Activated naive CD4-positive, alpha-beta T cell treated with anti-CD3 and anti-CD28 coated beads, Interleukin-2, amount 10 ng/mL, durations not matched to agents 7 days and 5 days (primary cell): ENCODE measurements at regions not wholly inside any gene's neighbourhood (a gene's known extent, or its start where the extent isn't known, plus 50 kb on each side); places are given as distances from the start of the nearest gene placed in this dataset.

ENCODE experiments used
- CTCF ChIA-PET: fragments of 350-600 bp; sonication (Branson Sonifier 250); formaldehyde crosslinking; loops from one replicate; lab custom pipeline; 2021; ENCODE audit warnings: antibody characterized with exemption; lab: Charles Lee
- DNase-seq: peaks from one replicate; pipeline ENCODE4 v3.0.0-alpha.2; 2020
- H3K27ac Mint-ChIP-seq: one replicate; pipeline ENCODE4 v1.8.0; 2021; ENCODE audit warnings: mild to moderate bottlenecking, moderate library complexity, mixed read lengths
- H3K27me3 Mint-ChIP-seq: one replicate; pipeline ENCODE4 v1.8.0; 2021; ENCODE audit warnings: mild to moderate bottlenecking, mixed read lengths
- H3K36me3 Mint-ChIP-seq: one replicate; pipeline ENCODE4 v1.8.0; 2021; ENCODE audit warnings: mixed read lengths
- H3K4me1 Mint-ChIP-seq: one replicate; pipeline ENCODE4 v1.8.0; 2021; ENCODE audit warnings: mixed read lengths
- H3K4me3 Mint-ChIP-seq: one replicate; pipeline ENCODE4 v1.8.0; 2021; ENCODE audit warnings: mild to moderate bottlenecking, moderate library complexity, mixed read lengths
- H3K9me3 Mint-ChIP-seq: one replicate; pipeline ENCODE4 v1.8.0; 2021; ENCODE audit warnings: mixed read lengths

GRCh38 chr10:78643513-78643912 lies 425.3 kb upstream of the ZMIZ1 start:
- Mint-ChIP-seq H3K27me3 (peaks cover 10% of the 10 kb centered on the region), H3K4me3 (no peak overlapping the region), H3K4me1 (no peaks in the 10 kb centered on the region), H3K9me3 (no peaks in the 10 kb centered on the region), H3K27ac (no peak overlapping the region), H3K36me3 (no peaks in the 10 kb centered on the region)
- CTCF ChIA-PET, result no interaction called here
- DNase-seq, result no peak

GRCh38 chr10:78644550-78644949 lies 424.2 kb upstream of the ZMIZ1 start:
- no peaks in the 10 kb centered on the region for H3K36me3 Mint-ChIP-seq
- DNase-seq, result no peak
- CTCF ChIA-PET, result no interaction called here
- peaks cover 10% of the 10 kb centered on the region for H3K27me3 Mint-ChIP-seq
- no peak overlapping the region for H3K27ac Mint-ChIP-seq
- H3K9me3 Mint-ChIP-seq, result no peaks in the 10 kb centered on the region
- H3K4me3 Mint-ChIP-seq, result no peak overlapping the region
- no peaks in the 10 kb centered on the region for H3K4me1 Mint-ChIP-seq

DNA sequence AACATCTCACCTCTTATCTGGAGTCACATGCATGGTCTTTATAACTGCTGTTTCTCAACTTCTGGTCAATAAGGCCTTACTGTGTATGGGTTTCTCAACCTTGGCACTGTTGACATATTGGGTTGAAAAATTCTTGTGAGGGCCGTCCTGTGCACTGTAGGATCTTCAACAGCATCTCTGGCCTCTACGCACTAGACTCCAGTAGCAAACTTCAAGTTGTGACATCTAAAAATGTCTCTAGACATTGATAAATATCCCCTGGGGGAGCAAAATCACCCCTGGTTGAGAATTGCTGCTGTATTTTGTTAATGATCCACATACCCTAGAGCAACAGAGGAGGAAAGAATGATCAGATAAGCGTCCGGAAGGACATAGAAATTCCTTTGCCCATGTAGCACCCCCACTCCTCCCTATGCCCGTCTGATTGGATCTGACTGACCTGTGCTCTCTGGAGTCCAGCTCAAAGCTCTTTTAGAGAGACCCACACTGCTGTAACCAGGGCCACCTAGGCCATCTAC lies 423.5 kb upstream of the ZMIZ1 start:
- no peak overlapping the region for H3K27ac Mint-ChIP-seq
- H3K9me3 Mint-ChIP-seq, result no peaks in the 10 kb centered on the region
- CTCF ChIA-PET, result no interaction called here
- H3K4me1 Mint-ChIP-seq, result no peaks in the 10 kb centered on the region
- peaks cover 13% of the 10 kb centered on the region for H3K27me3 Mint-ChIP-seq
- H3K4me3 Mint-ChIP-seq, result no peak overlapping the region
- H3K36me3 Mint-ChIP-seq, result no peaks in the 10 kb centered on the region
- no peak for DNase-seq

DNA sequence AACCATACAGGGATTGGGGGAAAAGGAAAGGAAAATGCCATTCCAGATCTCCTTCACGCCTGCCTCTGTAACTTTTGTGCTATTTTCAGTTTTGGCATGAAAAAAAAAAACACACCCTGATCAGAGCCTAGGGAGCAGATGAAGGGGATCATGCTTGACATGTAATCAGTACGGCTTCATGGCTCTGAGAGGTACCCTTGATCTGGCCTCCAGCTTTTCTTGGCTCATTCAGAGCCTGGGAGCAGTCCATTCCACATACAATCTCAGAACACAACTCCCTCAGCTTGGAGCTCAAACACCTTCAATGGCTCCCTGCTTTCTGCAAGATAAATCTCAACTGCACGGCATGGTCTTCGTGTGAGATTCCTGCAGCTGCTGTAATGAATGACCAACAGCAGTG lies 422.8 kb upstream of the ZMIZ1 start:
- no peaks in the 10 kb centered on the region for H3K36me3 Mint-ChIP-seq
- H3K27ac Mint-ChIP-seq, result no peak overlapping the region
- no peak for DNase-seq
- H3K4me1 Mint-ChIP-seq, result no peaks in the 10 kb centered on the region
- no peaks in the 10 kb centered on the region for H3K9me3 Mint-ChIP-seq
- CTCF ChIA-PET, result no interaction called here
- no peak overlapping the region for H3K4me3 Mint-ChIP-seq
- peaks cover 13% of the 10 kb centered on the region for H3K27me3 Mint-ChIP-seq

DNA sequence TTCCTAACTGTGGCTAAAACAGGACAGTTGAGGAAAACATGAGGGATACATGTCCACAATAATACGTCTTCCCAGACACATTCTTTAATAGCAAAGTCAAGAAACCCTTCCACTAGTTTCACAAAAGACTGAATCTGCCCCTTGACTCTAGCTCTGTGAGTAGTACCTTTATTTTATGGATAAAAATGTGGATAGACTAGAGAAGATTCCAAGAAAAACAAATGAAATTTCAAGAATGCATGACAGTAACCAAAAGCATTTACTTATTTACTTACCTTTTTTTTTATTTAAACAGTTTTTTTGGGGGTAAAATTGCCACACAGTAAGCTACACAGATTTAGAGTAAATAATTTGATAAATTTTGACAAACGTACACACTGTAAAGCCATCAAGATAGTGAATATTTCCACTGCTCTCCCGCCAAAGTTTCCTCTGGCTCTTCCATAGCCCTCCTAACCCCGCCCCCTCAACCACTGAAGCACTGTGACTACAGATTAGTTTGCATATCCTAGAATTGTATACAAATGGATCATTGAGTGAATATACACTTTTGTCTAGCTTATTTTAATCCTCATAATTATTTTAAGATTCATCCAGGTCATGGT lies 420.4 kb upstream of the ZMIZ1 start:
- no peaks in the 10 kb centered on the region for H3K4me1 Mint-ChIP-seq
- CTCF ChIA-PET, result no interaction called here
- no peak overlapping the region for H3K4me3 Mint-ChIP-seq
- no peaks in the 10 kb centered on the region for H3K36me3 Mint-ChIP-seq
- H3K9me3 Mint-ChIP-seq, result no peaks in the 10 kb centered on the region
- H3K27ac Mint-ChIP-seq, result no peak overlapping the region
- H3K27me3 Mint-ChIP-seq, result peaks cover 9% of the 10 kb centered on the region
- no peak for DNase-seq

- H3K4me1 Mint-ChIP-seq, result no peaks in the 10 kb centered on the region
- CTCF ChIA-PET, result no interaction called here
- H3K27ac Mint-ChIP-seq, result no peak overlapping the region
- H3K4me3 Mint-ChIP-seq, result no peak overlapping the region
- no peaks in the 10 kb centered on the region for H3K36me3 Mint-ChIP-seq
- no peaks in the 10 kb centered on the region for H3K9me3 Mint-ChIP-seq
- no peak for DNase-seq
- H3K27me3 Mint-ChIP-seq, result peaks cover 18% of the 10 kb centered on the region
Measured at GRCh38 chr10:78649429-78649828, 419.3 kb upstream of the ZMIZ1 start.

- H3K9me3 Mint-ChIP-seq, result no peaks in the 10 kb centered on the region
- H3K36me3 Mint-ChIP-seq, result no peaks in the 10 kb centered on the region
- no peak overlapping the region for H3K27ac Mint-ChIP-seq
- no peaks in the 10 kb centered on the region for H3K4me1 Mint-ChIP-seq
- no peak for DNase-seq
- H3K27me3 Mint-ChIP-seq, result peaks cover 20% of the 10 kb centered on the region
- no peak overlapping the region for H3K4me3 Mint-ChIP-seq
- CTCF ChIA-PET, result no interaction called here
Measured at GRCh38 chr10:78650122-78650521, 418.6 kb upstream of the ZMIZ1 start.

GRCh38 chr10:78651287-78651686 lies 417.5 kb upstream of the ZMIZ1 start:
- H3K9me3 Mint-ChIP-seq, result no peaks in the 10 kb centered on the region
- no peaks in the 10 kb centered on the region for H3K4me1 Mint-ChIP-seq
- H3K4me3 Mint-ChIP-seq, result no peak overlapping the region
- H3K36me3 Mint-ChIP-seq, result no peaks in the 10 kb centered on the region
- H3K27ac Mint-ChIP-seq, result no peak overlapping the region
- CTCF ChIA-PET, result no interaction called here
- H3K27me3 Mint-ChIP-seq, result peaks cover 20% of the 10 kb centered on the region
- no peak for DNase-seq

- Mint-ChIP-seq H3K36me3 (no peaks in the 10 kb centered on the region), H3K27ac (no peak overlapping the region), H3K9me3 (no peaks in the 10 kb centered on the region), H3K4me3 (no peak overlapping the region), H3K27me3 (peaks cover 17% of the 10 kb centered on the region), H3K4me1 (no peaks in the 10 kb centered on the region)
- no peak for DNase-seq
- CTCF ChIA-PET, result no interaction called here
Measured at GRCh38 chr10:78653555-78653954, 415.2 kb upstream of the ZMIZ1 start.

DNA sequence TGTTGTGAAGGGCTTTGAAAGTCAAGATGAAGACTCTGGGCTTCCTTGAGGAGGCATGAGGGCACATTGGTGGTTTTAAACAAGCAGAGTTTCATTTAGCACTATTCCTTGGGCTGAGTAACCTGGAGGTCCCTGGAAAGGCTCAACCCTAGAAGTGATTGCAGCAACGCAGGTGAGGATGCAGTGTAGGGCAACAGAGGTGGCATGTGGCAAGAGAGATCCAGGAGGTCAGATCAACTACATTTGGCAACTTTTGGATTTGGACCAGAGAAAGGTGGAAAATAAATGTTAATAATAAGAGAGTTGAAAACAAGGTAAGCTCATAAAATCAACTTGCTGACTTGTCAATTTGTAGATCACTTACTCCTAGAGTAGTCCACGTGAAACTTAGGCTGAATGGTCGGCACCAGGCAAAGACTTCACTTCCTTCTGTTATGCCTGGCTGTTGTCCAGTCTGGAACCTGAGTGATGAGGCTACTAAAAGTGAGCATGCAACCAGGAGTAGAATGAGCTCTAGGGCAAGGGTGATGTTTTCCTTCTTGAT lies 414.6 kb upstream of the ZMIZ1 start:
- DNase-seq, result no peak
- CTCF ChIA-PET, result interaction anchor here (1.0 kb wide), 1 partner anchor 541 kb away, joined by 3 read pairs; no protein-coding TSS in a partner anchor
- H3K27ac Mint-ChIP-seq, result no peak overlapping the region
- H3K4me1 Mint-ChIP-seq, result no peaks in the 10 kb centered on the region
- peaks cover 19% of the 10 kb centered on the region for H3K27me3 Mint-ChIP-seq
- H3K36me3 Mint-ChIP-seq, result no peaks in the 10 kb centered on the region
- no peak overlapping the region for H3K4me3 Mint-ChIP-seq
- no peaks in the 10 kb centered on the region for H3K9me3 Mint-ChIP-seq

GRCh38 chr10:78655979-78656378 lies 412.8 kb upstream of the ZMIZ1 start:
- H3K4me3 Mint-ChIP-seq, result no peak overlapping the region
- no peak overlapping the region for H3K27ac Mint-ChIP-seq
- H3K36me3 Mint-ChIP-seq, result no peaks in the 10 kb centered on the region
- no peaks in the 10 kb centered on the region for H3K9me3 Mint-ChIP-seq
- H3K27me3 Mint-ChIP-seq, result peaks cover 16% of the 10 kb centered on the region
- H3K4me1 Mint-ChIP-seq, result no peaks in the 10 kb centered on the region
- CTCF ChIA-PET, result interaction anchor here (1.3 to 4.4 kb wide), 3 partner anchors 9 to 608 kb away, joined by 4 to 33 read pairs (median 4); no protein-coding TSS in a partner anchor
- DNase-seq, result no peak

DNA sequence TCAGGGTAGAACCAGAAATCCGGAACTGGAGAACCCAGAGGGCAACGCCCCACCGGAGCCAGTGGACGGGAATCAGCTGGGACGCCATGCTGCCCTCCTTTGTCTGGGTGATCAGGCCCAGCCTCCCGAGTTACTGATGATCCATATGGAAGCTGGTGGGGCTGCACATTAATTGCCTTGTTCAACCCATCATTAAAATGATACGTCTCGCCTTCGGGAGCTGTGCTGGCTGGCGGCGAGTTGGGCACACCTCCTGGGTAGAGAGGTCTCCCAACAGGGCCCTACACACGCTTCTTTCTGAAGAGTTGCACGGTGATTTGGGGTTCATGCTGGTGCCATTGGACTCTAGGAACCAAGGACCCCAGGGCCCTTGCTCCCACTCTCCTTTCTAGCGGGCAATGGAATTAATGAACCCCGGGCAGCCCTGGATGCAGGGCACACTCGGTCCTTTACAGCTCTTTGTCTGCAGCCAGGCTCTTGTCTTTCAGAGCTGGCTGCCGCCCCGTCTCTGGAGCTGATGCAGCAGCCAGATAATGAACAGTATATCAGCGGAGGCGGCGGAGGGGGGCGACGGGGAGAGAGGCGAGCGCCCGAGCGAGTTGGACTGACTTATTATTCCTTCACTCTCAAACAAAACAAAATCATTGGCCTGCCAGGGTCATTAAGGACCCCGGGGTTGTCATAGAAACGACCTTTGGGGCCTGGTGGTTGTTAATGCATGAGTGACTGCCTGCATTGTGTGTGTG lies 412.2 kb upstream of the ZMIZ1 start:
- Mint-ChIP-seq H3K27me3 (peaks cover 16% of the 10 kb centered on the region), H3K4me3 (no peak overlapping the region), H3K4me1 (no peaks in the 10 kb centered on the region), H3K9me3 (no peaks in the 10 kb centered on the region), H3K36me3 (no peaks in the 10 kb centered on the region), H3K27ac (no peak overlapping the region)
- CTCF ChIA-PET, result interaction anchor here (0.7 to 4.4 kb wide), 5 partner anchors 9 to 609 kb away, joined by 3 to 33 read pairs (median 4); no protein-coding TSS in a partner anchor
- no peak for DNase-seq

GRCh38 chr10:78657163-78657861 lies 411.5 kb upstream of the ZMIZ1 start:
- DNase-seq, result peak; percentile 82
- no peaks in the 10 kb centered on the region for H3K4me1 Mint-ChIP-seq
- no peaks in the 10 kb centered on the region for H3K36me3 Mint-ChIP-seq
- CTCF ChIA-PET, result interaction anchor here (0.6 to 4.4 kb wide), 12 partner anchors 9 to 610 kb away, joined by 3 to 33 read pairs (median 3); no protein-coding TSS in a partner anchor
- H3K27ac Mint-ChIP-seq, result no peak overlapping the region
- H3K9me3 Mint-ChIP-seq, result no peaks in the 10 kb centered on the region
- no peak overlapping the region for H3K4me3 Mint-ChIP-seq
- peaks cover 18% of the 10 kb centered on the region for H3K27me3 Mint-ChIP-seq

- Mint-ChIP-seq H3K27ac (no peak overlapping the region), H3K36me3 (no peaks in the 10 kb centered on the region), H3K27me3 (peaks cover 19% of the 10 kb centered on the region), H3K9me3 (no peaks in the 10 kb centered on the region), H3K4me1 (no peaks in the 10 kb centered on the region), H3K4me3 (no peak overlapping the region)
- no peak for DNase-seq
- CTCF ChIA-PET, result interaction anchor here (0.6 to 4.4 kb wide), 12 partner anchors 9 to 610 kb away, joined by 3 to 33 read pairs (median 3); no protein-coding TSS in a partner anchor
Measured at GRCh38 chr10:78657862-78658165, 411.0 kb upstream of the ZMIZ1 start.
